Stimulated activated CD8-positive, alpha-beta memory T cell treated with anti-CD3 and anti-CD28 coated beads, Interleukin-2, amount 100 ng/mL, for 48 hours (primary cell): ENCODE measurements at regions not wholly inside any gene's neighbourhood (a gene's known extent, or its start where the extent isn't known, plus 50 kb on each side); places are given as distances from the start of the nearest gene placed in this dataset.

Source experiments
- DNase-seq, 2 donors: peaks; one replicate each; pipeline ENCODE4 v3.0.0-alpha.2; 2020; ENCODE audit warnings: low read depth in 2 of 2

DNA sequence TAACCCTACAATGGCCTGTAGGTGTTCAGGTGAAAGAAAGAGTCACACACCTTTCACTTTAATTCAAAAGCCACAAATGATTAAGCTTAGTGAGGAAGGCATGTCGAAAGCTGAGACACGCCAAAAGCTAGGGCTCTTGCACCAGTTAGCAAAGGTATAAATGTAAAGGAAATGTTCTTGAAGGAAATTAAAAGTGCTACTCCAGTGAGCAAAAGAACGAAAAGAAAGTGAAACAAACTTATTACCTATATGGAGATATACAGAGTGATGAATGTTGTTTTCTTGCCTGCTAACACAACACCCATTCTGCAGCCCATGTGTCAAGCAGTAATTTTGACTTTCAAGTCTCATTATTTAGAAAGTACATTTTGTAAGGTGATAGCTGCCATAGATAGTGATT, 254.2 kb upstream of the SLC24A2 start:
- DNase-seq = no peak

GRCh38 chr9:20042128-20042711, 253.4 kb upstream of the SLC24A2 start:
- DNase-seq = no peak

DNA sequence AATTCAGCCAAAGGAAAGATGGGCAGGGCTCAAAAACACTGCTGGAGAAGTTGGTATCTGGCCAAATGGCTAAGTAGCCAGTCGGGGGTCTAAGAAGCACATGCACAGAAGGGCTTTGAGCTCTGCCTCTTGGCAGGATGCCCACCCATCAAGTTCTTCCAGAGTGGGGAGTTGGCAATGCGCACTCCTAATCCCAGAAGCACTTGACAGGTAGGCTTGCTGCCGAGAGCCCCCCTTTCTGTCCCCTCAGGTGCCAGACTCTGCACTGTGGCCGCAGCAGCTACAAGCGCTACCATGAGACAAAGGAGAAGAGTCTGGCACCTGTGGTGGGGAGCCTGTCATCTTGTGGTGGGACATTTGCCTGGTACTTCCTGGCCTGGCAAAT, 252.9 kb upstream of the SLC24A2 start:
- DNase-seq = no peak

- DNase-seq = no peak
These were observed 252.3 kb upstream of the SLC24A2 start for GRCh38 chr9:20040991-20041696.

- DNase-seq = no peak
These were observed 248.9 kb upstream of the SLC24A2 start for GRCh38 chr9:20037699-20038098.

DNA sequence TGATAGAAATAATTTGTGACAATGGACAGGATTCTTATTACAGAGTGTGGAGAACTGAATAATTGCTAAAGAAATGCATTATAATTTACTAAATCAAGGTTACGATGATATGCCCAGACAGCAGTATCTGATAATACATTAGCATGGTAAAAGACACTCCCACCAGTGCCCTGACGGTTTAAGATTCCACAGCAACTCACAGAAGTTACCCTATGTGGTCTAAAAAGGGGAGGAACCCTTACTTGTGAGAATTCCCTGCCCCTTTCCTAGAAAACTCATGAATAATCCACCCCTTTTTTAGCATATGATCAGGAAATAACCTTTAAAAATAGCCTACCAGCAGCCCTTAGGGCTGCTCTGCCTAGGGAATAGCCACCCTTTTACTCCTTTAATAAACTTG, 244.7 kb upstream of the SLC24A2 start:
- DNase-seq = no peak

DNA sequence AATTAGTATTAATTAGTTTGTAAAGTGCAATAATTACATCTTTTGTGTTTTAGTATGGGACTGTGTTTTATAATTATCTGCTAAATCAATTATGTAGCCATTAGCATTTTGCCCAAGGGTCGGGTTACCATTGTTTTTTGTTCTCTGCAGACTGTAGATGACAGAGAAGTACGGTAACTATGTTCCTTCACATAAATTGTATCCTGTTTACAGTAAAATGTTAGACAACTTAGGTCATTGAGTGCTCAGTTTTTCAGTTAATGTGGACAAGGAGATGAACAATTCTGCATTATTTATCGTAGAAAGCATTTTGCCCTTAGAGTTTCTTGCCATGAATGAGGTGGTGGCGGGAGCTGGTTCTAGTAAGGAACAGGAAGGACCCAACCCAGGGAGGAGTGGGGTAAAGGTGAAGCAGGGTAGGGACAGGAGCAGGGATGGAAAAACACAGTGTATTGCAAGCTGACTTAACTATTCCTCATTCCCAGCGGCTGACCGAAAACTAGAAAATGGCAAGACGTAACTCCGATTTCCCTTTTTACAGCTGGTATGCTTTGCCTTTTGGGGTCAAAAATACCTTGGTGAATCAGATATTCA, 243.7 kb upstream of the SLC24A2 start:
- DNase-seq = no peak

- DNase-seq = no peak
These were observed 243.0 kb upstream of the SLC24A2 start for GRCh38 chr9:20031836-20032235.

DNA sequence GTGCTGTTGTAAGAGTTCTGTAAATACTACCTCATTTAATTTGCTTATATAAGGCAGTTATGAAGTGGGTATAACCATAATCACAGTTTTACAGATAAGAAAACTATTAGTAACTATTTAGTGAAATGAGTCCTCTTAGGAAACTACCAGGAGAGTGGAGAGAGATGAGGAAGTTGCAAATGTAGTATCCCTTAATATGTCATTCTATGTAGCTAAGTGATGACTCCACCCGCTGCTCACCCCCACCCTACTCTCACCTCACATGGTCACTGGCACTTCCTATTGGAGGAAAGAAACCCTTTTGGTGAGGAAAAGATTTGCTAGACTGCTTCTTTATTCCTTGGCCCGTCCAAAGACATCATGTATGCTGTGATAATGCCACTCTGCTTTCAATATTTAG, 241.8 kb upstream of the SLC24A2 start:
- DNase-seq = no peak

DNA sequence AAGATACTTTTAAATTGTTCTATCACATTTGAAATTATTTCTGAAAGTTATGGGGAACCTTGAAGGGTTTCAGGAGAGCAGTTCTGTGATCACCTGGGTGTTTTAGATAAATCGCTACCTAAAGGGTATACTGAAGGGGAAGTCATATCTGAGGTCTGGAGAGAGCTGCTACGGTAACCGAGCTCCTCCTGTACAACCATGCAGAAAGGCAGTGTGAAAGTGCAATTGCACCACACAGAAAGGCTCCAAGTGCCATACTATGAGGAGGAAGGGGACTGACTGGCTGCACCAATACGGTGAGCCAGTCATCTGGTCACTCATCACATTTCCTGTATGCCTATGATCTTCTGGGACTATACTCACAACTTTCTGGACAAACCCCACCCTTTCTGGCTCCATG, 241.4 kb upstream of the SLC24A2 start:
- no peak for DNase-seq

DNA sequence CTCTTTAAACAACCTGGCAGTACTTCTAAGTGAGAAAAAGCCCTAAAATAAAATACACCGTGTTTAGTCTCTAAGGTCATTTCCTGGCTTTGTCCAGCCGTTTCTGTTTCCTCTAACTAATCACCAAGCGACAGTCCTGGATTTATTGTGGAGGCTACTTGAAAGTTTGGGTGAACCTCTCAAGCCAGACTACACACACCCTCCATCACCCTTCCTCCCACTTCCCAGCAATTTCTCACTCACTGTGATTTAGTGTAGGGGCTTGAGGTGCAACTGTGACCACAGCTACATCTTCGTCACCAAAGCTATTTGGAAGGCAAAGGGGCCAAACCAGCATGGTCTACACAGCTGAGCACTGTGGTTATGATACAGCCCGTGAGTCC, 240.0 kb upstream of the SLC24A2 start:
- no peak for DNase-seq

DNA sequence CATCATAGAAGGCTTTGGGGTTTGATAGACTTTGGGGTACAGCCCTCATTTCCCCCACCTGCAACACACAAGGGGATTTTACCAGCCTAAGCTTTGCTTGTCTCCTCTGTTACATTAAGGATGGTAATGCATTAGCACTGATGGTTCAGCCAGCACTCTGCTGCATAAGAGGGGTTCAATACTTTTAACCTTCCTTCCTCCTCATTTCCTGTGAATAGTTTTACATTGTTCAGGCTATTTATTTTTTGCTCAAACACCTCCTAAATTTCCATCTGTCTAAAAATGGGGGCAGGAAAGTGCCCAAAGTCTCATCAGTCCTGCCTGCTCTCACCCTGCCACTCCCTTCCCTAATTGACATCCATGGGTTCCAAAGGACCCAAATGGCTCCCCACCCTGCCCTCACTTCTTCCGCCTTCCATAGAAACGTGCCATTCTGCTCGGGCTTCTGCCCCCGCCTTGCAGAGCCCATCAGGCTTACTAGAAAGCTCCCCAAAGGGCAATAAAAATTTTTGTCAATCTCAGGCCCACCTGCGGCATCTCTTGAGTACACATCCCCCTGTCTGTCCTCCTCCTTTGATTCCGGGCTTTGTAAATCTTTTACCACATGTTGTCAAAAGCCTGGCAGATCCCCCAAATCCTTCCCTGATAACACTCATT, 239.5 kb upstream of the SLC24A2 start:
- DNase-seq = no peak

DNA sequence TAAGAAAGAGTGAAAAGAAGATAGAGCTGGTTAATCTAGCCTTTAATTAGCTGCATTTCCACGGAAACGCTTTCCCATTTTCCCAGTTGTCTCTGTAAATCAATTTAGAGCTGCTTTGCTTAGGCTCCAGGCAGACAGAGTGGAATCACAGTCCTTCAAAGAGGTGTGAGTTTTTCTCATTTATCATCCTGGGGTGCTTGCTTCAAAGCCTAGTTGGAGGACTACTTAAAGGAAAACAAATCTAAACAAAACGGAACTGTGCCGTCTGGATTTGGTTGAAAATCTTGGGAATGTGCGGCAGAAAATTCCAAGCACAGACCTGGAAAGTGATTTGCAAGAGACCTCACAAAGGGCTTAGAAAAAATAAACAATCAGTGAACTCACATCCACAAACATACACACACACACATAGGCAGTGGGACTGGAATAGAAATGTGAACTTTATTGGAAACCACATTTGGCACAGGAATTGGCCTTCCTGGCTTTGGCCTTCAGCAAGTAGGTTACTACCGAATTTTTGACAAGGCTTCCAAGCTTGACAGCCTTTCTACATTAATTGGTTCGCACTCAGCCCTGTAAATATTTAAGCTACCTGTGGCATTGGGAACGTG, 235.2 kb upstream of the SLC24A2 start:
- no peak for DNase-seq

- DNase-seq = no peak
These were observed 234.5 kb upstream of the SLC24A2 start for GRCh38 chr9:20023210-20023905.

DNA sequence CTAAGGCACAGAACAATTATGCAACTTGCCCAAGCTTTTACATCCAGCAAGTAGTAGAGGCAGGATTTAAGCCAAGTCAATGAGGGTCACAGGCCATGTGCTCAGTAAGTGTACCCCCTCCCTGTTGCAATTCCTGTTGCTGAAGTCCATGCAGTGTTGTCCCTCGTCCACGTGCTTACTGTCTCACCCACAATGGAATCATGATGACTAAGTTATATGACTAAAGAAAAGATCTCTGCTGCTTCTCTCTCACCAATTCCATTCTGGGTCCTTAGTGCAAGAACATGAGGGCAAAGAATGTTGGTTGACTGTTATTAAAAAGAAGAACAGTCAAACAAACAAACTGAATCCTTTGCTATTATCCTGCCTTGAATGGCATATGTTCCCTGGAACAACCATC, 233.6 kb upstream of the SLC24A2 start:
- no peak for DNase-seq

DNA sequence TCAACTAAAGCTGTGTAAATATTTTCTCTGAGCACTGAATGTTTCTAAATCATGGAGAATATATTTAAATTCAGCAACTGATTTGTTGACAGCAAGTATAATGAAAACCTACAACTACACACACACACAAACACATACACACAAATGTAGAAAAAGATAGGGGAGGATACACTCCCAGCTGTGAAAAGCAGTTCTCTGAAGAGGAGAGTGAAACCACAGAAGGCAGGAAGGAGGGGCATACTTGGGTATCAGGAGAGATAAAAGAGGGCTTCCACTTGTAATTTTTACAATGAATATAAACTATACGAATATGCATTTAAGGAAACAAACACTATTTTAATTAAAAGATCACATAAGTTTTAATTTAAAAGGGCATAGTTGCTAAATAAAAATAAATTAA, 227.8 kb upstream of the SLC24A2 start:
- DNase-seq = no peak

- no peak for DNase-seq
These were observed 226.6 kb upstream of the SLC24A2 start for GRCh38 chr9:20015427-20015931.

DNA sequence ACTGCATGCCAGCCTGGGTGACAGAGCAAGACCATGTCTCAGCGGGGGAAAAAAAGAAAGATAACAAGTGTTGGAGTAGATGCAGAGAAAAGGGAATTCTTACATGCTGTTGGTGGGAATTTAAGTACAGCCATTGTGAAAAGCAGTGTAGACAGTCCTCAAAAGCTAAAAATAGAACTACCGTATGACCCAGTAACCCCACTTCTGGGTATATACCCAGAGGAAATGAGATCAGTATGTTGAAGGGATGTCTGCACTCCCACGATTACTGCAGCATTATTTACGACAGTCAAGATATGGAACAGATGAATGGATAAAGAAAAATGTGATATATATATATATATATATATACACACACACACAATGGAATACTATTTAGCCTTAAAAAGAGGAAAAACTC, 225.3 kb upstream of the SLC24A2 start:
- DNase-seq = no peak

- no peak for DNase-seq
These were observed 223.4 kb upstream of the SLC24A2 start for GRCh38 chr9:20012232-20012631.

DNA sequence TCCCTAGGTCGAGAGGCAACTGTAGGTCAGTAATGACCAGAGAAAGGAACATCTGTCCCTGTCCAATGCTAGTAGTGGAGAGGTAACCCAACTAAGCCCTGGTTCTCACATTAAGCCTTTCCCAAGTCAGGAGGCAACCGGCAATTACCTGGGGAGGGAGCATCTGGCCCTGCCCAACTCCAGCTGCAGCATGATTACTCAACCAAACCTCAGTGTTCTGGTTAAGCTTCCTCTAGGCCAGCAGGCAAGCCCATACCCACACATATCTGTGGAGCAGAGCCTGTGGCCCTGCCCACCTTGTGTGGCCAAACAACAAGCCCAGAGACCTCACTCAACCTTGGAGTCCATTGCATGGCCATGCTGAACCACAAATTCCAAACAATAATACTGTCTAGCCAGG, 220.8 kb upstream of the SLC24A2 start:
- no peak for DNase-seq

DNA sequence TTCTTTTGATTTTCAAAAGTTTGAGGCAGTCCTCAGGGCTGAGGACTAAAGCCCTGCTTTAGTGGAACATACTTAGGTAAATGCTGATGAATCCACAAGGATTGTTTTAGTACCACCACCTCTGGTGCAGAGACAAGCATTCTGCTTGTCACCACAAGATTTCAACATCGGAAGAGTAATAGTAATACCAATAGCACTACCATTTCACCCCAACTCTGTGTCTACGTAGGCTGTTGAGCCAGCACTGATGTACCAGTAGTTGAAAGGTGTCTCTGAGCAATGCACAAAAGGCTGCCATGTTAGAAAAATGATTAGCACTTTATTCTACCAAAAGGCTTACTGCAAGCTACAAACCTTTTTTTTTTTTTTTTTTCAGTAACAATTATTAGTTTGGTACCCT, 213.2 kb upstream of the SLC24A2 start:
- DNase-seq = no peak

GRCh38 chr9:20001058-20001457, 212.2 kb upstream of the SLC24A2 start:
- no peak for DNase-seq
